HepG2 (cell line): ENCODE measurements at regions not wholly inside any gene's neighbourhood (a gene's known extent, or its start where the extent isn't known, plus 50 kb on each side); places are given as distances from the start of the nearest gene placed in this dataset.

ENCODE experiments used
- HNF4G ChIP-seq, 2 experiments: sonication (generic) in 1 of 2; formaldehyde crosslinking in 1 of 2; IDR thresholded peaks; 2 replicates each; pipeline versions ENCODE4 v1.4.0 to v1.6.1; 2011 to 2020; ENCODE audit warnings: borderline replicate concordance in 2 of 2, low read depth in 2 of 2, mild to moderate bottlenecking in 2 of 2, low read length in 1 of 2, missing genetic modification reagents in 1 of 2, moderate library complexity in 1 of 2
- NR2C2 ChIP-seq: sonication (generic); formaldehyde crosslinking; IDR thresholded peaks from 2 replicates; pipeline ENCODE4 v1.4.0; 2020; ENCODE audit warnings: missing genetic modification reagents, mild to moderate bottlenecking, moderate library complexity, borderline replicate concordance
- TF ChIP-seq, protein P1 (sequence below): IDR thresholded peaks from 2 replicates; pipeline ENCODE4 v1.6.1; 2012; ENCODE audit warnings: low read length, improper control_type of control experiment

GRCh38 chr19:56983804-56984203 is 136.0 kb upstream of the USP29 start:
- no peak for TF ChIP-seq NR2C2
- TF ChIP-seq HNF4G (IDR thresholded peaks at IDR 0.05; ENCODE audit: borderline replicate concordance, low read depth, low read length): no peak
- no peak for TF ChIP-seq HNF4G (CRISPR knock-in tag; IDR thresholded peaks at IDR 0.05; ENCODE audit: borderline replicate concordance, low read depth)
- TF ChIP-seq, protein P1, sequence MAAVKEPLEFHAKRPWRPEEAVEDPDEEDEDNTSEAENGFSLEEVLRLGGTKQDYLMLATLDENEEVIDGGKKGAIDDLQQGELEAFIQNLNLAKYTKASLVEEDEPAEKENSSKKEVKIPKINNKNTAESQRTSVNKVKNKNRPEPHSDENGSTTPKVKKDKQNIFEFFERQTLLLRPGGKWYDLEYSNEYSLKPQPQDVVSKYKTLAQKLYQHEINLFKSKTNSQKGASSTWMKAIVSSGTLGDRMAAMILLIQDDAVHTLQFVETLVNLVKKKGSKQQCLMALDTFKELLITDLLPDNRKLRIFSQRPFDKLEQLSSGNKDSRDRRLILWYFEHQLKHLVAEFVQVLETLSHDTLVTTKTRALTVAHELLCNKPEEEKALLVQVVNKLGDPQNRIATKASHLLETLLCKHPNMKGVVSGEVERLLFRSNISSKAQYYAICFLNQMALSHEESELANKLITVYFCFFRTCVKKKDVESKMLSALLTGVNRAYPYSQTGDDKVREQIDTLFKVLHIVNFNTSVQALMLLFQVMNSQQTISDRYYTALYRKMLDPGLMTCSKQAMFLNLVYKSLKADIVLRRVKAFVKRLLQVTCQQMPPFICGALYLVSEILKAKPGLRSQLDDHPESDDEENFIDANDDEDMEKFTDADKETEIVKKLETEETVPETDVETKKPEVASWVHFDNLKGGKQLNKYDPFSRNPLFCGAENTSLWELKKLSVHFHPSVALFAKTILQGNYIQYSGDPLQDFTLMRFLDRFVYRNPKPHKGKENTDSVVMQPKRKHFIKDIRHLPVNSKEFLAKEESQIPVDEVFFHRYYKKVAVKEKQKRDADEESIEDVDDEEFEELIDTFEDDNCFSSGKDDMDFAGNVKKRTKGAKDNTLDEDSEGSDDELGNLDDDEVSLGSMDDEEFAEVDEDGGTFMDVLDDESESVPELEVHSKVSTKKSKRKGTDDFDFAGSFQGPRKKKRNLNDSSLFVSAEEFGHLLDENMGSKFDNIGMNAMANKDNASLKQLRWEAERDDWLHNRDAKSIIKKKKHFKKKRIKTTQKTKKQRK: no peak
